ENCODE measurements at regions not wholly inside any gene's neighbourhood (a gene's known extent, or its start where the extent isn't known, plus 50 kb on each side); places are given as distances from the start of the nearest gene placed in this dataset.
"Not testable (repeated sequence)": the region's sequence is repeated elsewhere in the genome, so short reads cannot be mapped to it uniquely, and the experiment has no call there.

- DNase-seq, result no peak
Observed at GRCh38 chr1:14142397-14143100, 442.6 kb downstream of the PRDM2 start.

DNA sequence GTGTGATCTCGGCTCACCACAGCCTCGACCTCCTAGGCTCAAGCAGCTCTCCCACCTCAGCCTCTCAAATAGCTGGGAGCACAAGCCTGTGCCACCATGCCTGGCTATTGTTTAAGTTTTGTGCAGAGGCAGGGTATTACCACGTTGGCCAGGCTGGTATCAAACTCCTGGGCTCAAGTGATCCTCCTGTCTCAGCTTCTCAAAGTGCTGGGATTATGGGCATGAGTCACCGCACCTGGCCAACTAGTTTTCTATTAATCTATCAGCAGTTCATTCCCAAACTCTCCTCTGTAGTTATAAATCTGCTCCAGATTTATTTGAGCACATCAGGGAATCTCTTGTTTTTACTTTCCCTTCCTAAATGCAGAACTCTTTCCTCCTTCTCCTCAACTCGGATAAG is 443.8 kb downstream of the PRDM2 start:
- no peak for DNase-seq

GRCh38 chr1:14148526-14148925 is 448.5 kb downstream of the PRDM2 start:
- DNase-seq, result no peak

DNA sequence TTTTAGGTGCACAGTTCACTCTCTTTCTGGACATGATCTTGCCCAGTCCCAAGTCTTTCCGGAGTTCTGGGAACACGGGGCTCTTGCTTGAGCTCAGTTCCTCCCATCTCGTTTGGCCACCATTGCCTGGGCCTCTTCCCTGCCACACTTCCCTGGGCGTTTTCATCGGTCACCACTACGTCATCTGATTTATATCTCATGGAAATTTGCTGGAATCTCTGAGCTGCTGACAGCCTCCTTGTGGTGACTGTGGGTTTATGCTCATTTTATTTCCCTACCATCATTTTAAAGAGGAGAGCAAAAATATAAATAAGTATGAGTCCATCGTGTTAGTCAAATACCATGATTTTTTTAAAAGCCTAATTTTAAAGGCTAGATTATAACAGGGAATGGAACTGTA is 449.1 kb upstream of the KAZN start:
- DNase-seq, result no peak

DNA sequence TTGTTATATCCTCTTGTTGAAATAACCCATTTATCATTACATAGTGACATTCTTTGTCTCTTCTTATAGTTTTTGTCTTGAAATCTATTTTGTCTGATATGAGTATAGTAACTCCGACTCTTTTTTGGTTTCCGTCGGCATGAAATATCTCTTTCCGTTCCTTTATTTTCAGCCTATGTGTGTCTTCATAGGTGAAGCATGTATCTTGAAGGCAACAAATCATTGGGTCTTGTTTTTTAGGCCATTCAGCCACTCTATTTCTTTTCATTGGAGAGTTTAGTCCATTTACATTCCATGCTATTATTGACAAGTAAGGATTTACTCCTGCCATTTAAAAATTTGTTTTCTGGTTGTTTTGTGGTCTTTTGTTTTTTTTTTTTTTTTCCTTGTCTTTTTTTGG is 441.9 kb upstream of the KAZN start:
- DNase-seq, result no peak

- no peak for DNase-seq
Observed at GRCh38 chr1:14160781-14161180, 437.7 kb upstream of the KAZN start.

- DNase-seq, result no peak
Observed at GRCh38 chr1:14163246-14163645, 435.2 kb upstream of the KAZN start.

DNA sequence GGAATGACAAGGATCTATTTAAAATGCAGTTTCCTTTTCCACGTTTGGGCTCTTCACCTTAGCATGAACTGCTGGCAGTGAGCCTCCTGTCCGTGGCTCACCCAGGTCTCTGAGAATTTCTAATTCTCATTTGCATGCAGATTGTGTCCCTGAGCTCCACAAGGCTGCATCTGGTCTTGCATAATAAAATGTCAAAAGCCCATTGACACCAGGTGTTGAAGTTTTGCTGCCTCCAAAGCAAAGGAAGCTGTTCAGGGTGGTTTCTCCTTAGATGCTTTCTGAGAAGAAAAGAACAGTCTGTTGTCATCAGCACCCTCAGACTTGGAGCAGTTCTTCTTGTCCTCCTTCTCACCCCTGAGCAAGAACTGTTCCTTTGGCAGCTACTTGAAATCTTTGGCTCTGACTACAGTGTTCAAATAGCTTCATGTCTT is 433.1 kb upstream of the KAZN start:
- DNase-seq, result no peak

- DNase-seq, result no peak
Observed at GRCh38 chr1:14167884-14168283, 430.6 kb upstream of the KAZN start.

- DNase-seq, result no peak
Observed at GRCh38 chr1:14168326-14169063, 430.0 kb upstream of the KAZN start.

GRCh38 chr1:14173598-14173997 is 424.9 kb upstream of the KAZN start:
- DNase-seq, result no peak

DNA sequence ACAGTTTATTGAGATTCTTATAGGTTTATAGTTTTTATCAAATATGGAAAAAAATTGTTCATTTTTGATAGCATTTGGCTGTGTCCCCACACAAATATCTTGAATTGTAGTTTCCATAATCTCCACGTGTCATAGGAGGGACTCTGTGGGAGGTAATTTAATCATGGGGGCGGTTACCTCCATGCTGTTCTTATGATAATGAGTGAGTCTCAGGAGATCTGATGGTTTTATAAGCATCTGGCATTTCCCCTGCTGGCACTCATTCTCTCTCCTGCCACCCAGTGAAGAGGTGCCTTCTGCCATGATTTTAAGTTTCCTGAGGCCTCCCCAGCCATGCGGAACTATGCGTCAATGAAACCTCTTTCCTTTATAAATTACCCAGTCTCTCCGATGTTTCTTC is 420.6 kb upstream of the KAZN start:
- DNase-seq, result not testable (repeated sequence)

GRCh38 chr1:14180738-14181137 is 417.7 kb upstream of the KAZN start:
- DNase-seq, result no peak

GRCh38 chr1:14181191-14181795 is 417.2 kb upstream of the KAZN start:
- no peak for DNase-seq

DNA sequence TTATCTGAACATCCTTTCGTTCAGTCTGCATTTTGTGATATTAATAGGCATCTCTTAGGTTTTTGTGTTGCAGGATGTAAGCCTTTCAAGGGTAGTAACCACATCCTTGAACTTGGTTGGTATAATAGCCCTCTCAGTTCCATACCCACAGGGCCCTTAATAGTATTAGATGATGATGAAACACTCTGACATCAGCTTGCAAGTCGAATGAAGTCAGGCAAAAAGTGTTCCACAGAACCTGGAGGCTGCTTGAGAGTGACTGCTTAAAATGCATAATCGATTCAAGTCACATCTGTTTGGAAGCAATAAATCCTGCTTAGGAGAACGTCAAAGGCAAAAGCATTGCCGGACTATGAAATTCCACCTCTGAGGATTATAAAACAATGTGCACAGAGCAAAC is 415.6 kb upstream of the KAZN start:
- DNase-seq, result no peak

- DNase-seq, result no peak
Observed at GRCh38 chr1:14183329-14183728, 415.2 kb upstream of the KAZN start.

- no peak for DNase-seq
Observed at GRCh38 chr1:14184454-14184853, 414.0 kb upstream of the KAZN start.

GRCh38 chr1:14189381-14189780 is 409.1 kb upstream of the KAZN start:
- no peak for DNase-seq

GRCh38 chr1:14190508-14190907 is 408.0 kb upstream of the KAZN start:
- no peak for DNase-seq

GRCh38 chr1:14194511-14194910 is 404.0 kb upstream of the KAZN start:
- no peak for DNase-seq

DNA sequence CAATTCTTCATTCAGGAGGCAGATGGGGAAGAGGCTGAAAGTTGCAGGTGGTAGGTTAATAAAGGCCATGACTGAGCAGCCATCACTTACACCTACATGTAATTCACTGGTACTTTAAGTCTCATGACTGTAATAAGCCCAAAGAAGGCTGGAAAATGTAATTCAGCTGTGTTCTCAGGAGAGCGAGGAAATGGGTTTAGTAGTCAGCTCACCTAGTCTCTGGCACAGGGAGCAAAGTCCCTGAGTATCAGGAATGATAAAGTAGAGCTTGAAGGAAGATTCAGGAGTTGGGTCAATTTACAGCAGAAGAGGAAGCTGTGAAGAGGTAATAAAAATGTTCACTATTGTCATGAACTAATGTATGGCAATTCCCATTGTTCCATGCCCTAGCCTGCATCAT is 393.4 kb upstream of the KAZN start:
- no peak for DNase-seq

- no peak for DNase-seq
Observed at GRCh38 chr1:14215151-14215550, 383.3 kb upstream of the KAZN start.

- DNase-seq, result no peak
Observed at GRCh38 chr1:14217384-14217783, 381.1 kb upstream of the KAZN start.

GRCh38 chr1:14220324-14220723 is 378.2 kb upstream of the KAZN start:
- no peak for DNase-seq

Data from stimulated activated naive CD4-positive, alpha-beta T cell treated with Interleukin-2 at 50 U/mL for 16 hours (primary cell).